ENCODE measurements at regions not wholly inside any gene's neighbourhood (a gene's known extent, or its start where the extent isn't known, plus 50 kb on each side); places are given as distances from the start of the nearest gene placed in this dataset.

DNA sequence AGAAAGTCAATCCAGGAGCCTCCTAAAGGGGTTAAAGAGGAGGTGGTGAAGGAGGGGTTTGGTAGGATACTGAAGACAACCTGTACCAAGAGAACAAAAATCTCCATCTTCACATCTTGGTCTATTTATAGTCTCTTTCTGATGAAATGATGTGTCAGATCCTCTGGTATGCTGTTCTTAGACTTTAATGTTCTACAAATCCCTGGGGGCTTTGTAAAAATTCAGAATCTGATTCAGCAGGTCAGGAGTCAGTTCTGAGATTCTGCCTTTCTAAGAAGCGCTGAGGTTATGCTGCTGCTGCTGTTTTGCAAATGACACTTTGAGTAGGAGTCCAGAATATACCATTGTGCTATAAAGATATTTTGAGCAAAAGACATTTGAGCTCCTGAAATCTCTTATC, 172.9 kb upstream of the GLRA2 start:
- TF ChIP-seq, protein P1, sequence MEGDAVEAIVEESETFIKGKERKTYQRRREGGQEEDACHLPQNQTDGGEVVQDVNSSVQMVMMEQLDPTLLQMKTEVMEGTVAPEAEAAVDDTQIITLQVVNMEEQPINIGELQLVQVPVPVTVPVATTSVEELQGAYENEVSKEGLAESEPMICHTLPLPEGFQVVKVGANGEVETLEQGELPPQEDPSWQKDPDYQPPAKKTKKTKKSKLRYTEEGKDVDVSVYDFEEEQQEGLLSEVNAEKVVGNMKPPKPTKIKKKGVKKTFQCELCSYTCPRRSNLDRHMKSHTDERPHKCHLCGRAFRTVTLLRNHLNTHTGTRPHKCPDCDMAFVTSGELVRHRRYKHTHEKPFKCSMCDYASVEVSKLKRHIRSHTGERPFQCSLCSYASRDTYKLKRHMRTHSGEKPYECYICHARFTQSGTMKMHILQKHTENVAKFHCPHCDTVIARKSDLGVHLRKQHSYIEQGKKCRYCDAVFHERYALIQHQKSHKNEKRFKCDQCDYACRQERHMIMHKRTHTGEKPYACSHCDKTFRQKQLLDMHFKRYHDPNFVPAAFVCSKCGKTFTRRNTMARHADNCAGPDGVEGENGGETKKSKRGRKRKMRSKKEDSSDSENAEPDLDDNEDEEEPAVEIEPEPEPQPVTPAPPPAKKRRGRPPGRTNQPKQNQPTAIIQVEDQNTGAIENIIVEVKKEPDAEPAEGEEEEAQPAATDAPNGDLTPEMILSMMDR (IDR thresholded peaks at IDR 0.05; ENCODE audit: low read depth, low read length): no peak
- peak; percentile 74 for DNase-seq (ENCODE audit: low read depth, low spot score)
- H3K4me3 ChIP-seq (ENCODE audit: low read depth, low read length): no peak overlapping the region
- in situ Hi-C loops (cut with HindIII; ENCODE audit: low sequenced_read_pairs): no loop called here

- in situ Hi-C loops (cut with HindIII; ENCODE audit: low sequenced_read_pairs): no loop called here
- no peak overlapping the region for H3K4me3 ChIP-seq (ENCODE audit: low read depth, low read length)
- DNase-seq (ENCODE audit: low read depth, low spot score): no peak
- TF ChIP-seq, protein P1 (IDR thresholded peaks at IDR 0.05; ENCODE audit: low read depth, low read length): no peak
These were observed 173.8 kb upstream of the GLRA2 start for GRCh38 chrX:14355556-14355955.

DNA sequence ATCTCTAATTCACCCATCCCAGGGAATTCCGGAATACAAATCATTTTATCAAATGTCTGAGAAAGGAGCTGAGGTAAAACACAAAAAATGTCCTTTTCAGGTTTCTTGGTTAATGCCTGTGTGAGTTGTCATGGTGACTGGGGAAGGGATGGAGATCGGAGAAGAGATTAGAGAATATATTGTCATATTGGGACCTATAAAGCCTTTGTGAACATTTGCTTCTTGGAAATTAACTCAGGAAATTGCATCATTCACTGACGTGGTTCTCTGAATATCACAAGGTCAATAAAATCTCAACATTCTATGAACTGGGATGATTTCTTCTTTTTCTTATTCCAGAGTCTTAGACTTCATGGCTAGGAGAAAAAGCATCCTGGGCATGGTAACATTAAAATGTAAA, 174.8 kb upstream of the GLRA2 start:
- DNase-seq (ENCODE audit: low read depth, low spot score): peak; percentile 56
- no peak overlapping the region for H3K4me3 ChIP-seq (ENCODE audit: low read depth, low read length)
- in situ Hi-C loops (cut with HindIII; ENCODE audit: low sequenced_read_pairs): no loop called here
- TF ChIP-seq, protein P1 (IDR thresholded peaks at IDR 0.05; ENCODE audit: low read depth, low read length): no peak

- peak; percentile 37 for DNase-seq (ENCODE audit: low read depth, low spot score)
- TF ChIP-seq, protein P1 (IDR thresholded peaks at IDR 0.05; ENCODE audit: low read depth, low read length): no peak
- no peak overlapping the region for H3K4me3 ChIP-seq (ENCODE audit: low read depth, low read length)
- in situ Hi-C loops (cut with HindIII; ENCODE audit: low sequenced_read_pairs): no loop called here
These were observed 176.8 kb upstream of the GLRA2 start for GRCh38 chrX:14352511-14352910.

GRCh38 chrX:14351611-14352303, 177.6 kb upstream of the GLRA2 start:
- H3K4me3 ChIP-seq (ENCODE audit: low read depth, low read length): no peak overlapping the region
- no peak for DNase-seq (ENCODE audit: low read depth, low spot score)
- TF ChIP-seq, protein P1 (IDR thresholded peaks at IDR 0.05; ENCODE audit: low read depth, low read length): no peak
- in situ Hi-C loops (cut with HindIII; ENCODE audit: low sequenced_read_pairs): no loop called here

DNA sequence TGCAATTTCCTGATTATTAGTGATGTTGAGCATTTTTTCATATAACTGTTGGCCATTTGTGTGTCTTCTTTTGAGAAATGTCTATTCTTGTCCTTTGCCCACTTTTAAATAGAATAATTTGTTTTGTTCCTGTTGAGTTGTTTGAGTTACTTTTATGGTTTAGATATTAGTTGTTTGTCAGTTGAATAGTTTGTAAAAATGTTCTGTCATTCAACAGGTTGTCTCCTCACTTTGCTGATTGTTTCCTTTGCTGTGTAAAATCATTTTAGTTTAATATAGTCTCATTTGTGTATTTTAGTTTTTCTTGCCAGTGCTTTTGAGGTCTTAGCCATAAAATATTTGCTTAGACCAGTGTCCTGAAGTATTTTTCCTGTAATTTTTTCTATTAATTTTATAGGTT, 181.8 kb upstream of the GLRA2 start:
- no peak overlapping the region for H3K4me3 ChIP-seq (ENCODE audit: low read depth, low read length)
- in situ Hi-C loops (cut with HindIII; ENCODE audit: low sequenced_read_pairs): no loop called here
- DNase-seq (ENCODE audit: low read depth, low spot score): no peak
- TF ChIP-seq, protein P1 (IDR thresholded peaks at IDR 0.05; ENCODE audit: low read depth, low read length): no peak

Data from astrocyte of the spinal cord (primary cell).